B cell (primary cell): ENCODE measurements at regions not wholly inside any gene's neighbourhood (a gene's known extent, or its start where the extent isn't known, plus 50 kb on each side); places are given as distances from the start of the nearest gene placed in this dataset.

ENCODE experiments used
- ATAC-seq: fragments of 200-7000 bp; cut with Tn5 transposase; one replicate; pipeline ENCODE4 v1.10.0; 2021; ENCODE audit warnings: low read depth, mild to moderate bottlenecking, moderate number of reproducible peaks, moderate library complexity
- CTCF ChIA-PET: fragments of 350-600 bp; sonication (Branson Sonifier 250); formaldehyde crosslinking; loops from one replicate; lab custom pipeline; 2021; ENCODE audit warnings: antibody characterized with exemption, inconsistent platforms; lab: Charles Lee
- POLR2A ChIA-PET: fragments of 350-600 bp; sonication (Branson Sonifier 250); formaldehyde crosslinking; loops from one replicate; lab custom pipeline; 2021; ENCODE audit warnings: antibody characterized with exemption; lab: Charles Lee
- DNase-seq: peaks from one replicate; pipeline ENCODE4 v3.0.0; 2013
- H2AFZ ChIP-seq: 2 replicates; pipeline ENCODE4 v1.6.1; 2012; ENCODE audit warnings: mild to moderate bottlenecking, low read depth, low read length; ENCODE audit not compliant: insufficient read depth, poor library complexity, severe bottlenecking
- H3K27ac ChIP-seq, 2 donors: 1 replicate in 1 of 2; 2 replicates in 1 of 2; pipeline ENCODE4 v1.5.1; 2012 to 2013; ENCODE audit warnings: low read length in 2 of 2, mild to moderate bottlenecking in 2 of 2, moderate library complexity in 1 of 2
- H3K27me3 ChIP-seq, 4 experiments: fragments of 200-600 bp in 1 of 4; sonication (generic) in 1 of 4; replicated peaks in 1 of 4; 1 replicate in 2 of 4; 2 replicates in 2 of 4; pipeline versions ENCODE4 v1.6.1 to v1.7.0; 2013 to 2016; ENCODE audit warnings: low read length in 3 of 4, mild to moderate bottlenecking in 2 of 4, mixed read lengths in 1 of 4, moderate library complexity in 1 of 4; ENCODE audit not compliant: insufficient read depth in 4 of 4, control insufficient read depth in 3 of 4; ENCODE audit errors: control extremely low read depth in 1 of 4
- H3K36me3 ChIP-seq, 2 experiments: replicated peaks in 1 of 2; 1 replicate in 1 of 2; 2 replicates in 1 of 2; pipeline versions ENCODE4 v1.6.1 to v1.7.1; 2013; ENCODE audit warnings: low read length in 1 of 2; ENCODE audit not compliant: insufficient read depth in 2 of 2, control insufficient read depth in 1 of 2; ENCODE audit errors: control extremely low read depth in 1 of 2, extremely low read depth in 1 of 2
- H3K4me1 ChIP-seq, 2 donors: fragments of 200-600 bp in 1 of 2; sonication (generic) in 1 of 2; 1 replicate in 1 of 2; 2 replicates in 1 of 2; pipeline versions ENCODE4 v1.5.1 to v1.6.1; 2013 to 2017; ENCODE audit warnings: low read length in 2 of 2; ENCODE audit not compliant: control insufficient read depth in 2 of 2, insufficient read depth in 2 of 2
- H3K4me2 ChIP-seq: replicated peaks from 2 replicates; pipeline ENCODE3; 2012; ENCODE audit warnings: mild to moderate bottlenecking, low read depth, low read length; ENCODE audit not compliant: poor library complexity, severe bottlenecking
- H3K4me3 ChIP-seq, 5 experiments: fragments of 200-600 bp in 1 of 5; sonication (generic) in 1 of 5; 1 replicate in 3 of 5; 2 replicates in 2 of 5; pipeline versions ENCODE4 v1.5.1 to v1.7.0; 2011 to 2016; ENCODE audit warnings: low read length in 4 of 5, mild to moderate bottlenecking in 4 of 5, low read depth in 2 of 5, control low read depth in 1 of 5, moderate library complexity in 1 of 5; ENCODE audit not compliant: insufficient read depth in 1 of 5; ENCODE audit errors: control extremely low read depth in 1 of 5, extremely low read depth in 1 of 5
- H3K79me2 ChIP-seq: fragments of 200-600 bp; sonication (generic); one replicate; pipeline ENCODE4 v1.6.0; 2016; ENCODE audit warnings: low read length; ENCODE audit not compliant: control insufficient read depth, insufficient read depth
- H3K9ac ChIP-seq: fragments of 200-600 bp; sonication (generic); 2 replicates; pipeline ENCODE4 v1.6.1; 2017; ENCODE audit warnings: mild to moderate bottlenecking, low read length, moderate library complexity
- H3K9me3 ChIP-seq, 3 donors: one replicate each; pipeline versions ENCODE4 v1.6.1 to v1.7.1; 2013; ENCODE audit warnings: low read length in 2 of 3; ENCODE audit not compliant: control insufficient read depth in 2 of 3, insufficient read depth in 1 of 3; ENCODE audit errors: control extremely low read depth in 1 of 3
- H4K20me1 ChIP-seq: 2 replicates; pipeline ENCODE4 v1.6.0; 2012; ENCODE audit warnings: mild to moderate bottlenecking, low read length; ENCODE audit not compliant: insufficient read depth, control insufficient read depth, poor library complexity, severe bottlenecking
- H3K27ac Mint-ChIP-seq: one replicate; pipeline ENCODE4 v1.8.0; 2021; ENCODE audit warnings: mixed read lengths
- H3K27me3 Mint-ChIP-seq: one replicate; pipeline ENCODE4 v1.8.0; 2021; ENCODE audit warnings: mixed read lengths
- H3K4me1 Mint-ChIP-seq: one replicate; pipeline ENCODE4 v1.8.0; 2021; ENCODE audit warnings: mixed read lengths
- H3K4me3 Mint-ChIP-seq: one replicate; pipeline ENCODE4 v1.8.0; 2021; ENCODE audit warnings: mixed read lengths
- H3K9me3 Mint-ChIP-seq: one replicate; pipeline ENCODE4 v1.8.0; 2022; ENCODE audit warnings: mixed read lengths; ENCODE audit not compliant: insufficient read depth
- CTCF ChIP-seq: fragments of 200-600 bp; IDR thresholded peaks from one replicate; pipeline ENCODE4 v1.8.0; 2022; ENCODE audit warnings: antibody characterized with exemption, mild to moderate bottlenecking
- EZH2 ChIP-seq: IDR thresholded peaks from 2 replicates; pipeline ENCODE4 v1.6.1; 2012; ENCODE audit warnings: borderline replicate concordance, low read depth, mild to moderate bottlenecking, moderate library complexity, low read length; ENCODE audit not compliant: insufficient read depth, poor library complexity, severe bottlenecking
- whole genome bisulfite sequencing: methylation state at CpG from one replicate; pipeline ENCODE4 v1.1.5; 2013; ENCODE audit warnings: missing lambda C conversion rate; ENCODE audit not compliant: insufficient coverage; 5-methylcytosine and 5-hydroxymethylcytosine counted together
- intact Hi-C: fragments of 100-400 bp; cut with micrococcal nuclease; formaldehyde crosslinking; loops from one replicate; pipeline ENCODE4 v1.10.0; 2022

- no peaks in the 10 kb centered on the region for H3K27me3 Mint-ChIP-seq
- Histone ChIP-seq H3K79me2 (no peaks in the 10 kb centered on the region), H3K9ac (no peak overlapping the region), H3K27ac (no peak overlapping the region), H3K36me3 (no peaks in the 10 kb centered on the region), H3K4me2 (no peak overlapping the region), H2AFZ (no peak overlapping the region), H3K4me1 (no peaks in the 10 kb centered on the region), H3K4me3 (no peak overlapping the region), H3K9me3 (no peaks in the 10 kb centered on the region), H3K27me3 (no peaks in the 10 kb centered on the region), H4K20me1 (no peaks in the 10 kb centered on the region)
- no peak overlapping the region for H3K4me3 Mint-ChIP-seq
- 85% methylated on average over 4 of the region's 5 CpGs for WGBS
- ATAC-seq, result no peak
- no peak for DNase-seq
- no peaks in the 10 kb centered on the region for H3K9me3 Mint-ChIP-seq
- H3K4me1 Mint-ChIP-seq, result no peaks in the 10 kb centered on the region
- CTCF ChIA-PET, result no interaction called here
- no peak overlapping the region for H3K27ac Mint-ChIP-seq
- intact Hi-C loops, result no loop called here
- POLR2A ChIA-PET, result no interaction called here
- TF ChIP-seq CTCF (no peak), EZH2 (no peak)
Measured at GRCh38 chr3:72018343-72018984, 233.5 kb upstream of the PROK2 start.

- no peaks in the 10 kb centered on the region for H3K9me3 ChIP-seq
- H3K27ac ChIP-seq, result no peak overlapping the region
- ChIA-PET CTCF (no interaction called here), POLR2A (no interaction called here)
- Mint-ChIP-seq H3K9me3 (no peaks in the 10 kb centered on the region), H3K27ac (no peak overlapping the region), H3K4me3 (no peak overlapping the region), H3K27me3 (peaks cover 2% of the 10 kb centered on the region), H3K4me1 (no peaks in the 10 kb centered on the region)
- 80% methylated on average over 1 of the region's 1 CpG for WGBS
- H3K4me2 ChIP-seq, result no peak overlapping the region
- H3K36me3 ChIP-seq, result no peaks in the 10 kb centered on the region
- H4K20me1 ChIP-seq, result no peaks in the 10 kb centered on the region
- intact Hi-C loops, result no loop called here
- no peak overlapping the region for H2AFZ ChIP-seq
- TF ChIP-seq CTCF, result no peak
- no peak for TF ChIP-seq EZH2
- no peaks in the 10 kb centered on the region for H3K27me3 ChIP-seq
- DNase-seq, result no peak
- no peaks in the 10 kb centered on the region for H3K79me2 ChIP-seq
- no peak overlapping the region for H3K9ac ChIP-seq
- no peak overlapping the region for H3K4me3 ChIP-seq
- ATAC-seq, result no peak
- no peaks in the 10 kb centered on the region for H3K4me1 ChIP-seq
Measured at GRCh38 chr3:72017935-72018334, 233.0 kb upstream of the PROK2 start.
